H1 (cell line): ENCODE measurements at regions not wholly inside any gene's neighbourhood (a gene's known extent, or its start where the extent isn't known, plus 50 kb on each side); places are given as distances from the start of the nearest gene placed in this dataset.

Experiments used
- CTCF ChIA-PET: fragments of 300-600 bp; sonication (Branson Sonifier 250); formaldehyde crosslinking; loops from one replicate; lab custom pipeline; 2021; ENCODE audit not compliant: partially characterized antibody; lab: Charles Lee
- POLR2A ChIA-PET: fragments of 300-600 bp; sonication (Branson Sonifier 250); formaldehyde crosslinking; loops from one replicate; lab custom pipeline; 2021; ENCODE audit warnings: inconsistent platforms; ENCODE audit not compliant: partially characterized antibody; lab: Charles Lee
- DNase-seq, 2 experiments: peaks; one replicate each; pipeline versions ENCODE4 v3.0.0 to v3.0.0-alpha.2; 2010 to 2022; ENCODE audit warnings: low spot score in 2 of 2, low read depth in 1 of 2, mixed read lengths in 1 of 2
- FAIRE-seq: peaks from 2 replicates; lab custom pipeline; 2011; peaks lifted over from hg19 to GRCh38; lab: Jason Lieb, UNC
- H2AFZ ChIP-seq: 2 replicates; pipeline ENCODE4 v1.8.1; 2012; ENCODE audit warnings: low read length, inconsistent platforms
- H2AK5ac ChIP-seq: 2 replicates; pipeline ENCODE4 v1.6.1; 2013; ENCODE audit warnings: low read depth, low read length
- H2BK120ac ChIP-seq: replicated peaks from 2 replicates; pipeline ENCODE3; 2013; ENCODE audit warnings: low read depth, low read length, inconsistent platforms
- H2BK12ac ChIP-seq: 2 replicates; pipeline ENCODE4 v1.6.1; 2013; ENCODE audit warnings: low read depth, low read length
- H2BK15ac ChIP-seq: 2 replicates; pipeline ENCODE4 v1.6.1; 2013; ENCODE audit warnings: low read length
- H2BK20ac ChIP-seq: 2 replicates; pipeline ENCODE4 v1.6.1; 2013; ENCODE audit warnings: low read length
- H2BK5ac ChIP-seq: 2 replicates; pipeline ENCODE4 v1.6.1; 2013; ENCODE audit warnings: low read depth, low read length
- H3K14ac ChIP-seq: 2 replicates; pipeline ENCODE4 v1.6.1; 2013; ENCODE audit warnings: inconsistent platforms; ENCODE audit not compliant: insufficient read length
- H3K18ac ChIP-seq: 2 replicates; pipeline ENCODE4 v1.6.1; 2013; ENCODE audit warnings: low read length; ENCODE audit errors: extremely low read depth
- H3K23ac ChIP-seq: 2 replicates; pipeline ENCODE4 v1.6.1; 2013; ENCODE audit warnings: inconsistent platforms; ENCODE audit not compliant: insufficient read length
- H3K23me2 ChIP-seq: 2 replicates; pipeline ENCODE4 v1.6.1; 2013; ENCODE audit warnings: low read depth, low read length
- H3K27ac ChIP-seq: 2 replicates; pipeline ENCODE4 v1.6.1; 2011; ENCODE audit warnings: low read depth, low read length, inconsistent platforms
- H3K27me3 ChIP-seq, 4 experiments: replicated peaks in 1 of 4; 1 replicate in 1 of 4; 2 replicates in 3 of 4; pipeline versions ENCODE4 v1.6.1 to v1.8.1; 2011 to 2013; ENCODE audit warnings: low read length in 3 of 4, mild to moderate bottlenecking in 3 of 4, inconsistent platforms in 2 of 4, mixed read lengths in 2 of 4, moderate library complexity in 1 of 4; ENCODE audit not compliant: control insufficient read depth in 3 of 4, insufficient read depth in 3 of 4; ENCODE audit errors: extremely low read depth in 1 of 4
- H3K36me3 ChIP-seq, 4 experiments: 2 replicates each; pipeline versions ENCODE4 v1.6.1 to v1.8.1; 2011 to 2013; ENCODE audit warnings: mild to moderate bottlenecking in 4 of 4, low read length in 3 of 4, moderate library complexity in 2 of 4, control low read depth in 1 of 4, inconsistent platforms in 1 of 4; ENCODE audit not compliant: insufficient read depth in 4 of 4, control insufficient read depth in 2 of 4
- H3K4ac ChIP-seq: replicated peaks from 2 replicates; pipeline ENCODE3; 2013; ENCODE audit warnings: low read length, low read depth, mixed read lengths, inconsistent platforms; ENCODE audit not compliant: insufficient read length
- H3K4me1 ChIP-seq, 4 experiments: replicated peaks in 1 of 4; 1 replicate in 1 of 4; 2 replicates in 3 of 4; pipeline versions ENCODE4 v1.6.1 to v1.8.1; 2011 to 2013; ENCODE audit warnings: low read length in 3 of 4, inconsistent platforms in 2 of 4, mixed read lengths in 1 of 4; ENCODE audit not compliant: insufficient read depth in 4 of 4, control insufficient read depth in 3 of 4
- H3K4me2 ChIP-seq, 2 experiments: 2 replicates each; pipeline versions ENCODE4 v1.6.1 to v1.8.1; 2011 to 2013; ENCODE audit warnings: low read depth in 2 of 2, low read length in 2 of 2, control low read depth in 1 of 2, inconsistent platforms in 1 of 2, mild to moderate bottlenecking in 1 of 2; ENCODE audit not compliant: insufficient read depth in 1 of 2
- H3K4me3 ChIP-seq, 4 experiments: fragments of 200-600, 300-600 bp in 1 of 4; sonication (generic), shearing (Covaris generic), sonication (Bioruptor Twin) in 1 of 4; 2 replicates each; pipeline versions ENCODE4 v1.5.1 to v1.8.1; 2011 to 2016; ENCODE audit warnings: low read length in 4 of 4, low read depth in 3 of 4, control low read depth in 2 of 4, inconsistent platforms in 2 of 4, mild to moderate bottlenecking in 2 of 4, mixed read lengths in 1 of 4, moderate library complexity in 1 of 4; ENCODE audit not compliant: insufficient read depth in 2 of 4; ENCODE audit errors: extremely low read depth in 1 of 4
- H3K56ac ChIP-seq: replicated peaks from 2 replicates; pipeline ENCODE3; 2013; ENCODE audit warnings: low read depth, mild to moderate bottlenecking, mixed read lengths, low read length, inconsistent platforms; ENCODE audit not compliant: insufficient read length
- H3K79me1 ChIP-seq: 2 replicates; pipeline ENCODE4 v1.6.1; 2013; ENCODE audit warnings: low read depth, low read length, control low read depth
- H3K79me2 ChIP-seq, 2 experiments: 2 replicates each; pipeline versions ENCODE4 v1.6.1 to v1.8.1; 2012 to 2013; ENCODE audit warnings: low read length in 2 of 2, mild to moderate bottlenecking in 2 of 2, inconsistent platforms in 1 of 2; ENCODE audit not compliant: insufficient read depth in 2 of 2, control insufficient read depth in 1 of 2
- H3K9ac ChIP-seq, 4 experiments: replicated peaks in 1 of 4; 1 replicate in 1 of 4; 2 replicates in 3 of 4; pipeline versions ENCODE4 v1.6.1 to v1.8.1; 2011 to 2013; ENCODE audit warnings: low read depth in 3 of 4, low read length in 3 of 4, control low read depth in 2 of 4, mild to moderate bottlenecking in 2 of 4, moderate library complexity in 2 of 4, inconsistent platforms in 1 of 4; ENCODE audit errors: extremely low read depth in 1 of 4
- H3K9me3 ChIP-seq, 2 experiments: 2 replicates each; pipeline versions ENCODE4 v1.6.1 to v1.8.1; 2012 to 2013; ENCODE audit warnings: mild to moderate bottlenecking in 2 of 2, moderate library complexity in 2 of 2, control low read depth in 1 of 2, inconsistent platforms in 1 of 2, low read depth in 1 of 2, low read length in 1 of 2, mixed read lengths in 1 of 2; ENCODE audit not compliant: insufficient read depth in 2 of 2
- H4K20me1 ChIP-seq, 2 experiments: replicated peaks in 1 of 2; 2 replicates each; pipeline versions ENCODE3 to v1.8.1; 2011 to 2013; ENCODE audit warnings: inconsistent platforms in 2 of 2, low read length in 2 of 2, mild to moderate bottlenecking in 1 of 2; ENCODE audit not compliant: insufficient read depth in 2 of 2, control insufficient read depth in 1 of 2
- H4K5ac ChIP-seq: 2 replicates; pipeline ENCODE4 v1.6.1; 2013; ENCODE audit warnings: low read length, low read depth, mixed read lengths, inconsistent platforms; ENCODE audit not compliant: insufficient read length
- H4K8ac ChIP-seq: 2 replicates; pipeline ENCODE4 v1.8.0; 2013; ENCODE audit warnings: mild to moderate bottlenecking, moderate library complexity, low read length, inconsistent platforms; ENCODE audit not compliant: insufficient read depth; ENCODE audit errors: extremely low read depth
- H4K91ac ChIP-seq: replicated peaks from 2 replicates; pipeline ENCODE3; 2013; ENCODE audit warnings: low read length, mixed read lengths, inconsistent platforms; ENCODE audit not compliant: insufficient read length
- ASH2L ChIP-seq: fragments of 200-600, 300-600 bp; sonication (generic); IDR thresholded peaks from one replicate; pipeline ENCODE4 v1.7.1; 2017; ENCODE audit warnings: low read length
- ATF3 ChIP-seq: IDR thresholded peaks from 2 replicates; pipeline ENCODE4 v1.6.1; 2011; ENCODE audit warnings: low read depth, mild to moderate bottlenecking, low read length; ENCODE audit not compliant: insufficient read depth
- CEBPB ChIP-seq: IDR thresholded peaks from 2 replicates; pipeline ENCODE4 v1.6.1; 2012; ENCODE audit warnings: low read depth, low read length
- CHD2 ChIP-seq: IDR thresholded peaks from 2 replicates; pipeline ENCODE4 v1.6.1; 2012; ENCODE audit warnings: low read length, improper control_type of control experiment
- CREB1 ChIP-seq: IDR thresholded peaks from 2 replicates; pipeline ENCODE4 v1.6.1; 2012; ENCODE audit warnings: inconsistent platforms
- EP300 ChIP-seq, 2 experiments: IDR thresholded peaks; 1 replicate in 1 of 2; 2 replicates in 1 of 2; pipeline ENCODE4 v1.6.1; 2011 to 2012; ENCODE audit warnings: low read depth in 2 of 2, low read length in 2 of 2, mild to moderate bottlenecking in 2 of 2, borderline replicate concordance in 1 of 2, inconsistent platforms in 1 of 2, moderate library complexity in 1 of 2
- JUND ChIP-seq: IDR thresholded peaks from 2 replicates; pipeline ENCODE4 v1.6.1; 2011; ENCODE audit warnings: mild to moderate bottlenecking, improper control_type of control experiment, low read length
- MAFK ChIP-seq: IDR thresholded peaks from 2 replicates; pipeline ENCODE4 v1.6.1; 2012; ENCODE audit warnings: low read depth, mild to moderate bottlenecking, improper control_type of control experiment, low read length
- SP1 ChIP-seq: IDR thresholded peaks from 2 replicates; pipeline ENCODE4 v1.6.1; 2011; ENCODE audit warnings: low read depth, low read length
- SRF ChIP-seq: IDR thresholded peaks from 2 replicates; pipeline ENCODE4 v1.6.1; 2011; ENCODE audit warnings: mild to moderate bottlenecking, low read depth, low read length, moderate library complexity
- TAF7 ChIP-seq: optimal IDR thresholded peaks from 2 replicates; pipeline ENCODE3; 2011; ENCODE audit warnings: low read depth, mild to moderate bottlenecking, inconsistent platforms, low read length, moderate library complexity, borderline replicate concordance
- TCF12 ChIP-seq: IDR thresholded peaks from 2 replicates; pipeline ENCODE4 v1.6.1; 2011; ENCODE audit warnings: low read depth, mild to moderate bottlenecking, low read length
- WGBS, 2 experiments: shearing (Covaris generic) in 1 of 2; methylation state at CpG; one replicate each; pipeline versions ENCODE4 v1.1.6 to v1.1.7; 2013 to 2015; ENCODE audit warnings: low lambda C conversion rate in 2 of 2, mixed read lengths in 2 of 2, inconsistent platforms in 1 of 2, low coverage in 1 of 2, missing lambda C conversion rate in 1 of 2; ENCODE audit not compliant: insufficient replicate concordance in 2 of 2, insufficient coverage in 1 of 2, insufficient read length in 1 of 2; ENCODE audit errors: extremely low coverage in 1 of 2, missing lambda C conversion rate in 1 of 2; 5-methylcytosine and 5-hydroxymethylcytosine counted together
- TF ChIP-seq, protein P1 (sequence below): IDR thresholded peaks from 2 replicates; pipeline ENCODE4 v1.6.1; 2012; ENCODE audit warnings: inconsistent platforms
- TF ChIP-seq, protein P2 (sequence below): IDR thresholded peaks from 2 replicates; pipeline ENCODE4 v1.6.1; 2012; ENCODE audit warnings: inconsistent platforms

GRCh38 chr3:110459021-110459420, 612.6 kb upstream of the NECTIN3 start:
- FAIRE-seq: no peak
- no peak overlapping the region for H4K8ac ChIP-seq
- H3K4me1 ChIP-seq: no peaks in the 10 kb centered on the region
- no peaks in the 10 kb centered on the region for H4K20me1 ChIP-seq
- no peak overlapping the region for H2BK20ac ChIP-seq
- no peak overlapping the region for H3K18ac ChIP-seq
- no peak overlapping the region for H2BK120ac ChIP-seq
- H2AK5ac ChIP-seq: no peak overlapping the region
- no peak overlapping the region for H3K4me3 ChIP-seq
- no peaks in the 10 kb centered on the region for H3K36me3 ChIP-seq
- H3K23me2 ChIP-seq: no peaks in the 10 kb centered on the region
- WGBS, 2 experiments: 90% methylated on average over 2 of the region's 2 CpGs; no CpG with 5 or more reads in 1 of the 2 experiments
- H2BK5ac ChIP-seq: no peak overlapping the region
- no peak for DNase-seq
- H3K4me2 ChIP-seq: no peak overlapping the region
- peaks cover 0 to 3% of the 10 kb centered on the region in 2 experiments; a peak in 1 of 4 replicates for H3K9me3 ChIP-seq
- no peaks in the 10 kb centered on the region for H3K27me3 ChIP-seq
- POLR2A ChIA-PET: no interaction called here
- no peak overlapping the region for H3K4ac ChIP-seq
- H4K91ac ChIP-seq: no peak overlapping the region
- H2BK15ac ChIP-seq: no peak overlapping the region
- H3K27ac ChIP-seq: no peak overlapping the region
- H3K79me1 ChIP-seq: no peaks in the 10 kb centered on the region
- no peak overlapping the region for H4K5ac ChIP-seq
- CTCF ChIA-PET: interaction anchor here (1.2 kb wide), 1 partner anchor 281 kb away, joined by 3 read pairs; no protein-coding TSS in a partner anchor
- H3K9ac ChIP-seq: no peak overlapping the region
- H3K23ac ChIP-seq: no peak overlapping the region
- H3K79me2 ChIP-seq: no peaks in the 10 kb centered on the region
- H3K56ac ChIP-seq: no peak overlapping the region
- H2AFZ ChIP-seq: no peak overlapping the region
- H3K14ac ChIP-seq: no peak overlapping the region
- H2BK12ac ChIP-seq: no peak overlapping the region
- TF ChIP-seq, protein P1, sequence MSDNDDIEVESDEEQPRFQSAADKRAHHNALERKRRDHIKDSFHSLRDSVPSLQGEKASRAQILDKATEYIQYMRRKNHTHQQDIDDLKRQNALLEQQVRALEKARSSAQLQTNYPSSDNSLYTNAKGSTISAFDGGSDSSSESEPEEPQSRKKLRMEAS: no peak
- no peak for TF ChIP-seq CEBPB
- TF ChIP-seq, protein P2, sequence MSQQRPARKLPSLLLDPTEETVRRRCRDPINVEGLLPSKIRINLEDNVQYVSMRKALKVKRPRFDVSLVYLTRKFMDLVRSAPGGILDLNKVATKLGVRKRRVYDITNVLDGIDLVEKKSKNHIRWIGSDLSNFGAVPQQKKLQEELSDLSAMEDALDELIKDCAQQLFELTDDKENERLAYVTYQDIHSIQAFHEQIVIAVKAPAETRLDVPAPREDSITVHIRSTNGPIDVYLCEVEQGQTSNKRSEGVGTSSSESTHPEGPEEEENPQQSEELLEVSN: no peak
- no peak for TF ChIP-seq SP1
- TF ChIP-seq CHD2: no peak
- no peak for TF ChIP-seq ASH2L
- no peak for TF ChIP-seq SRF
- TF ChIP-seq JUND: no peak
- no peak for TF ChIP-seq TAF7
- no peak for TF ChIP-seq CREB1
- TF ChIP-seq EP300 (IDR thresholded peaks at IDR 0.05; ENCODE audit: borderline replicate concordance in 1 of 2, low read depth in 2 of 2, low read length in 2 of 2): no peak
- no peak for TF ChIP-seq TCF12
- TF ChIP-seq ATF3: no peak
- no peak for TF ChIP-seq MAFK
